Activated naive CD4-positive, alpha-beta T cell treated with anti-CD3 and anti-CD28 coated beads for 36 hours (primary cell): ENCODE measurements at regions not wholly inside any gene's neighbourhood (a gene's known extent, or its start where the extent isn't known, plus 50 kb on each side); places are given as distances from the start of the nearest gene placed in this dataset.
"Not testable (repeated sequence)": the region's sequence is repeated elsewhere in the genome, so short reads cannot be mapped to it uniquely, and the experiment has no call there.

Experiments used
- CTCF ChIA-PET: fragments of 350-600 bp; sonication (Branson Sonifier 250); formaldehyde crosslinking; loops from one replicate; lab custom pipeline; 2021; ENCODE audit warnings: antibody characterized with exemption; lab: Charles Lee
- DNase-seq: peaks from one replicate; pipeline ENCODE4 v3.0.0-alpha.2; 2020
- H3K27ac Mint-ChIP-seq: one replicate; pipeline ENCODE4 v1.8.0; 2021; ENCODE audit warnings: mild to moderate bottlenecking, mixed read lengths
- H3K27me3 Mint-ChIP-seq: one replicate; pipeline ENCODE4 v1.8.0; 2021; ENCODE audit warnings: low read depth, mixed read lengths
- H3K36me3 Mint-ChIP-seq: one replicate; pipeline ENCODE4 v1.8.0; 2021; ENCODE audit warnings: low read depth, mixed read lengths
- H3K4me1 Mint-ChIP-seq: one replicate; pipeline ENCODE4 v1.8.0; 2021; ENCODE audit warnings: low read depth, mixed read lengths
- H3K4me3 Mint-ChIP-seq: one replicate; pipeline ENCODE4 v1.8.0; 2021; ENCODE audit warnings: mild to moderate bottlenecking, moderate library complexity, mixed read lengths
- H3K9me3 Mint-ChIP-seq: one replicate; pipeline ENCODE4 v1.8.0; 2021; ENCODE audit warnings: mixed read lengths
- intact Hi-C: fragments of 100-400 bp; cut with micrococcal nuclease; formaldehyde crosslinking; loops from one replicate; pipeline ENCODE4 v1.15.1; 2023

DNA sequence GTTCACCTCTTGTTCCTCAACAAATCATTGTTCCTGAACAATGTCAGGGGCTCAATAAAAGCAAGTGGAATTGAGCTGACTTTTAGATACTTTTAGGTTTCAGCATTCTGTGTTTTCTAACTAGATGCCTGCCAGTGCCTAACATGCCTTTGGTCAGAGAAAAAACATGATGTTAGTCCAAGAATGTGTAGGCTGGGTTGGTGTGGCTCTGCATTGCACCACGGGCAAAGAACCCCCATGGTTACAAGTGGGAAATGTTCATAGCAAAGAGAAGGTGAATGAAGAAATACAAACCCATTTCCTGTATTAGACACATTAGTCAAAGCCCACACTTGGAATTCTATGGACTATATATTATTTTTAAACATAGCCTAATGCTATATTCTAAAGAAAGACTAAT, 193.3 kb downstream of the TMEM200A start:
- DNase-seq = no peak
- peaks cover 12% of the 10 kb centered on the region for H3K4me1 Mint-ChIP-seq
- intact Hi-C loops = no loop called here
- H3K36me3 Mint-ChIP-seq = no peaks in the 10 kb centered on the region
- H3K27me3 Mint-ChIP-seq = no peaks in the 10 kb centered on the region
- no peak overlapping the region for H3K27ac Mint-ChIP-seq
- H3K9me3 Mint-ChIP-seq = no peaks in the 10 kb centered on the region
- CTCF ChIA-PET = no interaction called here
- no peak overlapping the region for H3K4me3 Mint-ChIP-seq

GRCh38 chr6:130560231-130560630, 194.4 kb downstream of the TMEM200A start:
- Mint-ChIP-seq H3K36me3 (no peaks in the 10 kb centered on the region), H3K27me3 (no peaks in the 10 kb centered on the region), H3K4me1 (peaks cover 12% of the 10 kb centered on the region), H3K9me3 (no peaks in the 10 kb centered on the region), H3K4me3 (no peak overlapping the region), H3K27ac (no peak overlapping the region)
- intact Hi-C loops = loop anchor here (2.0 kb wide), 1 partner anchor 17 kb away; no protein-coding TSS in a partner anchor
- DNase-seq = no peak
- CTCF ChIA-PET = no interaction called here

DNA sequence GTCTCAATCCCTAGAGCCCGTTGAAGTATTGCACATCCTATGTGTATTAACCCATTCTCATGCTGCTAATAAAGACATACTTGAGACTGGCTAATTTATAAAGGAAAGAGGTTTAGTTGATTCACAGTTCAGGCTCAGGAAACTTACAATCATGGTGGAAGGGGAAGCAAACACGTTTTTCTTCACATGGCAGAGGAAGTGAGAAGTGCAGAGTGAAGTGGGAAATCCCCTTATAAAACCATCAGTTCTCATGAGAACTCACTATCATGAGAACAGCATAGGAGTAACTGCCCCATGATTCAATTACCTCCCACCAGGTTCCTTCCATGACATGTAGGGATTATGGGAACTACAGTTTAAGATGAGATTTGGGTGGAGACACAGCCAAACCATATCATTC, 195.3 kb downstream of the TMEM200A start:
- intact Hi-C loops = loop anchor here (1.0 to 2.0 kb wide), 2 partner anchors 16 to 41 kb away; no protein-coding TSS in a partner anchor
- H3K27me3 Mint-ChIP-seq, H3K36me3 Mint-ChIP-seq, CTCF ChIA-PET, H3K27ac Mint-ChIP-seq, H3K9me3 Mint-ChIP-seq, DNase-seq, H3K4me3 Mint-ChIP-seq: not testable (repeated sequence)
- peaks cover 12% of the 10 kb centered on the region for H3K4me1 Mint-ChIP-seq

DNA sequence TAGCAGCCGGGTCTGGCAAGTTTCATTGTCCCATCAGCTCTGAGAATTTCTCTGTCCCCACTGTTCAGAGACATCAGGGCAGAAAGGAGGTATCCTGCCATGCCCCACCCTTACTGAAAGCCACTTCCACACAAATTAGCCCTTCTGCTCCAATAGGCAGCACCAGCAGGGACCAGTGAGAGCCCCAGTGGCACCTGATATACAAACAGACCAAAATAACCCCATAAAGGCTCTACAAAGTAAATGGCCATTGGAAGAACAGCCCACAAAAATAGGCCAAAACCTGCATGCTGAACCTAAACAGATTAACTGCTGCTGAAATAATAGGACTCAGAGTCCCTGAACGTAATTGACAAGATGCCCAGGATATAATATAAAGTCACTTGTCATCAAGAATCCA, 199.9 kb downstream of the TMEM200A start:
- intact Hi-C loops = no loop called here
- DNase-seq = no peak
- Mint-ChIP-seq H3K4me3 (no peak overlapping the region), H3K36me3 (no peaks in the 10 kb centered on the region), H3K27ac (no peak overlapping the region), H3K27me3 (no peaks in the 10 kb centered on the region), H3K9me3 (no peaks in the 10 kb centered on the region), H3K4me1 (peaks cover 12% of the 10 kb centered on the region)
- CTCF ChIA-PET = no interaction called here

GRCh38 chr6:130574146-130574545, 208.3 kb downstream of the TMEM200A start:
- intact Hi-C loops = no loop called here
- Mint-ChIP-seq H3K4me3 (no peak overlapping the region), H3K36me3 (no peaks in the 10 kb centered on the region), H3K9me3 (no peaks in the 10 kb centered on the region), H3K27ac (no peak overlapping the region), H3K27me3 (no peaks in the 10 kb centered on the region), H3K4me1 (peaks cover 36% of the 10 kb centered on the region)
- CTCF ChIA-PET = no interaction called here
- no peak for DNase-seq

- H3K36me3 Mint-ChIP-seq = no peaks in the 10 kb centered on the region
- peak overlapping the region; percentile 5 for H3K27ac Mint-ChIP-seq
- peaks cover 36% of the 10 kb centered on the region for H3K4me1 Mint-ChIP-seq
- intact Hi-C loops = no loop called here
- DNase-seq = no peak
- CTCF ChIA-PET = interaction anchor here (1.1 to 1.5 kb wide), 4 partner anchors 11 to 251 kb away, joined by 3 to 5 read pairs (median 3); no protein-coding TSS in a partner anchor
- H3K4me3 Mint-ChIP-seq = no peak overlapping the region
- no peaks in the 10 kb centered on the region for H3K9me3 Mint-ChIP-seq
- H3K27me3 Mint-ChIP-seq = no peaks in the 10 kb centered on the region
These were observed 209.7 kb downstream of the TMEM200A start for GRCh38 chr6:130575557-130575956.

DNA sequence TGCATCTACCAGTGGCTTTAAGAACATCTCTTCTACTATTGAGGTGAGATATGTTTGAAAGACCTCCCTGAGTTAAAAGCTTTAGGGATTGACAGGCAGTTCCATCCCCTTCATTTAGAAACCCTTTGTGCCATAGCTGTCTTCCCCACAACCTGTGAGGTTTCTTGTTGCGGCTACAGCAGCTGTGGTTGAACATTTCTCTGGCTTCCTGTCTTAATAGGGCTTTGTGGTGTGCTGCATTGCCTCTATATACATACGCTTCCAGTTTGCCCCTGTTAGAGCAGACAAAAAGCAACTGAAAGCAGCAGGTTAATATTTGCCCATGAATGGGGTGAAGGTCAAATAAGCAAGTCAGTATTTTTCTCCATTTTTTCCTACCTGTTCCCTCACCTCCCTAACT, 210.2 kb downstream of the TMEM200A start:
- peak; percentile 75 for DNase-seq
- Mint-ChIP-seq H3K27ac (peak overlapping the region; percentile 36), H3K36me3 (no peaks in the 10 kb centered on the region), H3K27me3 (no peaks in the 10 kb centered on the region), H3K4me1 (peaks cover 36% of the 10 kb centered on the region), H3K4me3 (peak overlapping the region; percentile 39), H3K9me3 (no peaks in the 10 kb centered on the region)
- CTCF ChIA-PET = interaction anchor here (1.1 to 1.5 kb wide), 4 partner anchors 11 to 251 kb away, joined by 3 to 5 read pairs (median 3); no protein-coding TSS in a partner anchor
- intact Hi-C loops = loop anchor here (1.0 to 2.0 kb wide), 5 partner anchors 15 to 63 kb away; no protein-coding TSS in a partner anchor

- no peak for DNase-seq
- intact Hi-C loops = loop anchor here (2.0 kb wide), 1 partner anchor 17 kb away; no protein-coding TSS in a partner anchor
- Mint-ChIP-seq H3K36me3 (no peaks in the 10 kb centered on the region), H3K4me3 (no peak overlapping the region), H3K27me3 (no peaks in the 10 kb centered on the region), H3K4me1 (peaks cover 36% of the 10 kb centered on the region), H3K9me3 (no peaks in the 10 kb centered on the region), H3K27ac (no peak overlapping the region)
- CTCF ChIA-PET = interaction anchor here (0.6 to 1.5 kb wide), 2 partner anchors 121 to 203 kb away, joined by 3 to 4 read pairs; no protein-coding TSS in a partner anchor
These were observed 211.5 kb downstream of the TMEM200A start for GRCh38 chr6:130577178-130577919.

- Mint-ChIP-seq H3K27me3 (no peaks in the 10 kb centered on the region), H3K4me3 (no peak overlapping the region), H3K9me3 (no peaks in the 10 kb centered on the region), H3K4me1 (peaks cover 36% of the 10 kb centered on the region), H3K36me3 (no peaks in the 10 kb centered on the region), H3K27ac (no peak overlapping the region)
- CTCF ChIA-PET = no interaction called here
- no peak for DNase-seq
- intact Hi-C loops = no loop called here
These were observed 212.9 kb downstream of the TMEM200A start for GRCh38 chr6:130578713-130579112.

- Mint-ChIP-seq H3K27me3 (no peaks in the 10 kb centered on the region), H3K36me3 (no peaks in the 10 kb centered on the region), H3K4me1 (peaks cover 13% of the 10 kb centered on the region), H3K4me3 (no peak overlapping the region), H3K9me3 (no peaks in the 10 kb centered on the region), H3K27ac (no peak overlapping the region)
- intact Hi-C loops = no loop called here
- CTCF ChIA-PET = no interaction called here
- DNase-seq = no peak
These were observed 217.5 kb downstream of the TMEM200A start for GRCh38 chr6:130583268-130583667.

DNA sequence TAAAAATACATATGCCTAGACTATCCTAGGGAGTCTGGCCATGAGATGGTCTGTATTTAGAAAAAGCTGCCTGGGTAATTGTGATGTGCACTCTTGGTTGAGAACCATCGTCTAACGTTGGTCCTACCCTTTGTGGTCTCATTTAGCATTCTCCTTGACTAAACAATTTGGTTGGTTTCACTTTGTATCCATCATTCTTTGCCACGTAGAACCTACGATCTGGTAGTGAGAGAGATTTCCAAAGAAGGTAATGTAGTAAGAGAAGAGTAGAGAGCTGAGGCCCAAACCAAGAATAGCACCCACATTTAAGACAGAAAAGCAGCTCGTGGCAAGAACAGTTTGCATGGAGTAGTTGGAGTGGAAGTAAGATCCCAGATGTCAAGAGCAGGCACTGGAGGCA, 219.8 kb downstream of the TMEM200A start:
- DNase-seq = no peak
- Mint-ChIP-seq H3K4me1 (peaks cover 13% of the 10 kb centered on the region), H3K36me3 (no peaks in the 10 kb centered on the region), H3K9me3 (no peaks in the 10 kb centered on the region), H3K4me3 (no peak overlapping the region), H3K27me3 (no peaks in the 10 kb centered on the region), H3K27ac (no peak overlapping the region)
- intact Hi-C loops = no loop called here
- CTCF ChIA-PET = no interaction called here

DNA sequence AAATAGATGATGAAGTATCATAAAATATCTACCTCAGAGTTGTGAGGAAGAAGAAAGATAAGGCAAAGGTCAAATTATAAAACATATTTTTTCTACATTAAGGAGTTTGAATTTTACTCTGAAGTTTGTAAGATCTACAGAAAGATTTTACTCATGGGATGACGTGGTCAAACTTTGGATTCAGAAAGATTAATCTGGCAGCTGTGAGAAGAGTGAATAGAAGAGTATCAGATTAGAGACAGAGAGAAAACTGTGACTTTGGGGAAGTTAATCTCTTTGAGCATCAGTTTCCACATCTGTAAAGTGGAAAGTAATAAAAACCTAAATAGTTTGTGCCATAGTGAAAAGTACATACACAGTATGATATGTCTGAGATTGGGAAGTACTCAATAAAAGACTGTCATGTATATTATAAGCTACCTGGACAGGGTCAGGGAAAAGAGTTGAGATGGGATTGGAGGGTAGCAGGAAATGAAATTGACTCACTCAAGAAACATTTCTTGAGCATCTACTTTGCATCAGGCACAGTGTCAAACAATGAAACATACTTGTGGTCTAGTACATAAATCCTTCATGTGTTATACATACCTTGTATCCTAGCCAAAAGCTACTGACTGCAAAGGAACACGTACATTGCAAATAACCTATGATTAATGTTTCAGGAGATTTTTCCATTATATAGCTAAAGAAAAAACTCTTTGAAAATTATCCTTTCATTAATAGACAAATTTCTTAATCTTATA, 222.1 kb downstream of the TMEM200A start:
- DNase-seq = no peak
- intact Hi-C loops = no loop called here
- no peak overlapping the region for H3K27ac Mint-ChIP-seq
- no peaks in the 10 kb centered on the region for H3K36me3 Mint-ChIP-seq
- CTCF ChIA-PET = interaction anchor here (0.9 to 1.6 kb wide), 2 partner anchors 14 to 63 kb away, joined by 3 to 4 read pairs; no protein-coding TSS in a partner anchor
- H3K9me3 Mint-ChIP-seq = peaks cover 8% of the 10 kb centered on the region
- H3K27me3 Mint-ChIP-seq = no peaks in the 10 kb centered on the region
- no peak overlapping the region for H3K4me3 Mint-ChIP-seq
- peaks cover 13% of the 10 kb centered on the region for H3K4me1 Mint-ChIP-seq
